Tongue (tissue), 1 donor: ENCODE measurements at regions not wholly inside any gene's neighbourhood (a gene's known extent, or its start where the extent isn't known, plus 50 kb on each side); places are given as distances from the start of the nearest gene placed in this dataset.
"Not testable (repeated sequence)": the region's sequence is repeated elsewhere in the genome, so short reads cannot be mapped to it uniquely, and the experiment has no call there.

Experiments
- DNase-seq: peaks from one replicate; pipeline ENCODE4 v3.0.0-alpha.2; 2015

- no peak for DNase-seq
These were observed 942.2 kb downstream of the CNTNAP5 start for GRCh38 chr2:124967325-124967724.

- peak; percentile 13 for DNase-seq
These were observed 944.9 kb downstream of the CNTNAP5 start for GRCh38 chr2:124970030-124970429.

GRCh38 chr2:124973396-124973795, 948.3 kb downstream of the CNTNAP5 start:
- no peak for DNase-seq

GRCh38 chr2:124975224-124975623, 950.1 kb downstream of the CNTNAP5 start:
- no peak for DNase-seq

- no peak for DNase-seq
These were observed 950.6 kb downstream of the CNTNAP5 start for GRCh38 chr2:124975648-124976047.

GRCh38 chr2:124978597-124978996, 953.5 kb downstream of the CNTNAP5 start:
- DNase-seq, result no peak

- DNase-seq, result no peak
These were observed 958.5 kb downstream of the CNTNAP5 start for GRCh38 chr2:124983595-124983994.

GRCh38 chr2:124985270-124985669, 960.2 kb downstream of the CNTNAP5 start:
- no peak for DNase-seq

- DNase-seq, result no peak
These were observed 961.0 kb downstream of the CNTNAP5 start for GRCh38 chr2:124986136-124986535.

- DNase-seq, result not testable (repeated sequence)
These were observed 961.8 kb downstream of the CNTNAP5 start for GRCh38 chr2:124986870-124987269.

GRCh38 chr2:124987436-124987835, 962.3 kb downstream of the CNTNAP5 start:
- not testable (repeated sequence) for DNase-seq

- DNase-seq, result no peak
These were observed 963.0 kb downstream of the CNTNAP5 start for GRCh38 chr2:124988111-124988510.

GRCh38 chr2:124988794-124989193, 963.7 kb downstream of the CNTNAP5 start:
- DNase-seq, result no peak

- no peak for DNase-seq
These were observed 968.7 kb downstream of the CNTNAP5 start for GRCh38 chr2:124993809-124994208.

- DNase-seq, result no peak
These were observed 970.3 kb downstream of the CNTNAP5 start for GRCh38 chr2:124995185-124995912.

GRCh38 chr2:124996406-124996805, 971.3 kb downstream of the CNTNAP5 start:
- no peak for DNase-seq

GRCh38 chr2:124999906-125000305, 974.8 kb downstream of the CNTNAP5 start:
- DNase-seq, result no peak

- no peak for DNase-seq
These were observed 979.2 kb downstream of the CNTNAP5 start for GRCh38 chr2:125004106-125004800.

- no peak for DNase-seq
These were observed 981.6 kb downstream of the CNTNAP5 start for GRCh38 chr2:125006676-125007075.

- DNase-seq, result not testable (repeated sequence)
These were observed 1003.6 kb downstream of the CNTNAP5 start for GRCh38 chr2:125028721-125029120.

GRCh38 chr2:125033871-125034270, 1008.8 kb downstream of the CNTNAP5 start:
- no peak for DNase-seq

- no peak for DNase-seq
These were observed 1012.1 kb downstream of the CNTNAP5 start for GRCh38 chr2:125037135-125037653.

GRCh38 chr2:125041846-125042245, 1016.8 kb downstream of the CNTNAP5 start:
- no peak for DNase-seq

GRCh38 chr2:125042727-125043126, 1017.6 kb downstream of the CNTNAP5 start:
- DNase-seq, result no peak
